Mesothelial cell of epicardium (in vitro differentiated cells): ENCODE measurements at regions not wholly inside any gene's neighbourhood (a gene's known extent, or its start where the extent isn't known, plus 50 kb on each side); places are given as distances from the start of the nearest gene placed in this dataset.

Experiments
- DNase-seq, 2 experiments: peaks; one replicate each; pipeline ENCODE4 v3.0.0; 2021; ENCODE audit warnings: low spot score in 2 of 2; ENCODE audit not compliant: unreplicated experiment in 2 of 2
- H3K27ac Mint-ChIP-seq: 2 replicates; pipeline ENCODE4 v1.8.0; 2021; ENCODE audit warnings: mixed read lengths
- H3K27me3 Mint-ChIP-seq: 2 replicates; pipeline ENCODE4 v1.8.0; 2021; ENCODE audit warnings: low read depth, mixed read lengths
- H3K36me3 Mint-ChIP-seq: 2 replicates; pipeline ENCODE4 v1.8.0; 2021; ENCODE audit warnings: mixed read lengths
- H3K4me1 Mint-ChIP-seq: 2 replicates; pipeline ENCODE4 v1.8.0; 2021; ENCODE audit warnings: mixed read lengths
- H3K4me3 Mint-ChIP-seq: 2 replicates; pipeline ENCODE4 v1.8.0; 2021; ENCODE audit warnings: mild to moderate bottlenecking, moderate library complexity, mixed read lengths
- H3K9me3 Mint-ChIP-seq: 2 replicates; pipeline ENCODE4 v1.8.0; 2021; ENCODE audit warnings: mixed read lengths
- TF ChIP-seq, protein P1 (sequence below): fragments of 200-600 bp; sonication (generic); IDR thresholded peaks from one replicate; pipeline ENCODE4 v1.5.0; 2021; ENCODE audit warnings: antibody characterized with exemption; ENCODE audit not compliant: unreplicated experiment

DNA sequence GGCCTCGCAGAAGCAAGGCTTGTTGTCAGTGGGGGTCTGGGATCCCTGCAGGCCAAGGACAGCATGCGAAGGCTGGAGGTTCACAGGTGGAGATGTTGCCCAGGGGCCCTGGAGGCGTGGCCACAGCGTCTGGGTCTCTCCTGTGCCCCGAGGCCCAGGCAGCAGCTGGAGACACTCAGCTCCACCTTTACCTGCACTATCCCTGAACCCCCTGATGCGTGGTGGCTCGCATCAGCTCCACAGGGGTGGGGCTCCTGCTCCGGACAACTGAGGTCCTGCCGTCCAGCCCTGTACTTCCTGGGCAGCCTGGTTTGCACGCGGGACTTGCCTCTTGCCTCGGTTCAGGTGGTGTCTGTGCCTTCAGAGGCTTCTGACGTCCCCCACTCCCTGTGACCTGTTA lies 54.6 kb upstream of the ZNF32 start:
- Mint-ChIP-seq H3K4me1 (peaks cover 17% of the 10 kb centered on the region), H3K27me3 (peaks cover 2% of the 10 kb centered on the region), H3K4me3 (no peak overlapping the region), H3K27ac (no peak overlapping the region), H3K36me3 (no peaks in the 10 kb centered on the region), H3K9me3 (no peaks in the 10 kb centered on the region)
- TF ChIP-seq, protein P1, sequence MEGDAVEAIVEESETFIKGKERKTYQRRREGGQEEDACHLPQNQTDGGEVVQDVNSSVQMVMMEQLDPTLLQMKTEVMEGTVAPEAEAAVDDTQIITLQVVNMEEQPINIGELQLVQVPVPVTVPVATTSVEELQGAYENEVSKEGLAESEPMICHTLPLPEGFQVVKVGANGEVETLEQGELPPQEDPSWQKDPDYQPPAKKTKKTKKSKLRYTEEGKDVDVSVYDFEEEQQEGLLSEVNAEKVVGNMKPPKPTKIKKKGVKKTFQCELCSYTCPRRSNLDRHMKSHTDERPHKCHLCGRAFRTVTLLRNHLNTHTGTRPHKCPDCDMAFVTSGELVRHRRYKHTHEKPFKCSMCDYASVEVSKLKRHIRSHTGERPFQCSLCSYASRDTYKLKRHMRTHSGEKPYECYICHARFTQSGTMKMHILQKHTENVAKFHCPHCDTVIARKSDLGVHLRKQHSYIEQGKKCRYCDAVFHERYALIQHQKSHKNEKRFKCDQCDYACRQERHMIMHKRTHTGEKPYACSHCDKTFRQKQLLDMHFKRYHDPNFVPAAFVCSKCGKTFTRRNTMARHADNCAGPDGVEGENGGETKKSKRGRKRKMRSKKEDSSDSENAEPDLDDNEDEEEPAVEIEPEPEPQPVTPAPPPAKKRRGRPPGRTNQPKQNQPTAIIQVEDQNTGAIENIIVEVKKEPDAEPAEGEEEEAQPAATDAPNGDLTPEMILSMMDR = no peak
- DNase-seq = no peak

DNA sequence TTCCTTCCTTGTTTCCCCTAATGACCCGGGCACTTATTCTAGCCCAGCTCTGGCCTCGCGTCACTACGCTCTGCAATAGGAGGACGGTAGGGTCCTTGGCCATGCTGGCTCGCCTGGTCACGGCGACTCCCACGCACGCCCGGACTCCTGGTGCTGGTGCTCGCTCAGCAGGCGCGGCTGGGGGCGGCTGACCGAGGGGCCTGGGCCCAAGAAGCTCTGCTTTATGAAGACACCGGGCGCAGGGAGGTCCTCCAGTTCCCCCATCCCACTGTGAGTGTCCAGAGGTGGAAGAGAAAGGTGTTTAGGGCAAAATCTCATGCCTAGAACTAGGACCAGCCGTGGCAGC lies 54.2 kb upstream of the ZNF32 start:
- no peaks in the 10 kb centered on the region for H3K36me3 Mint-ChIP-seq
- peaks cover 15% of the 10 kb centered on the region for H3K4me1 Mint-ChIP-seq
- no peaks in the 10 kb centered on the region for H3K9me3 Mint-ChIP-seq
- no peak overlapping the region for H3K27ac Mint-ChIP-seq
- H3K4me3 Mint-ChIP-seq = no peak overlapping the region
- H3K27me3 Mint-ChIP-seq = peaks cover 2% of the 10 kb centered on the region
- TF ChIP-seq, protein P1 = no peak
- DNase-seq = no peak

DNA sequence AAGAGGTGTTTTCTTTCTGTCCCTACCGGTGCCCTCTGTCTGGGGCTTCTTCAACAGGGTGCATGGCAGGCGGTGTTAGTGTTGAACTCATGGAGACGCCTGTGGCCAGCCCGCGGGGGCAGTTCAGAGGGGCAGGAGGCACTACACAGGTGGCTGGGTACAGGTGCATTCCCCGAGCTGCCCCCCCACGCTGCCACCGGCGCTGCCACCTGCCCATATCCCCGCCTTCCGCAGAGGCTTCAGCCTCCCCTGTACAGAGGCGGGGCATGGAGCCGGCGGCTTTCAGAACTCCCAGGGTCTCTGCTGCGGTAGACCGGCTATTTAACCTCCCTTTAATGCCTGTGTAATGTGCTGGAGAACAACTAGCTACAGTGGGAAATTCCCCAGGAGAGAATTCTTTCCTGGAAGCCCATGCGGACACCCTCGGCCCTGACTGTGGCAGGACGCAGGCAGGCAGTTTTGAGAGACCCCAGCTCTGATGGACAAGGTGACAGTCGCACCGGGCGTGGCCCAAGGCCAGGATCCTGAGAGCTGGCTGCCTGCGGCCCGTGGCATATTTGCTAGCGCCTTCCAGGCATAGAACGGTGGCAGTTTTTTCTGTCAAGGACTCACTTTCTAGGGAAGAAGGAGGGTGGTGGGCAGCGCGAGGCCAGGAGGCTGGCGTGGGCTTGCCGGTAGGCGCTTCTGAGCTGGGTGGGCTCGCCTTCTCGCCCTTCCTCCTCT lies 53.7 kb upstream of the ZNF32 start:
- DNase-seq = no peak
- H3K9me3 Mint-ChIP-seq = no peaks in the 10 kb centered on the region
- H3K27me3 Mint-ChIP-seq = peaks cover 2% of the 10 kb centered on the region
- H3K36me3 Mint-ChIP-seq = no peaks in the 10 kb centered on the region
- H3K4me1 Mint-ChIP-seq = peaks cover 11% of the 10 kb centered on the region
- H3K27ac Mint-ChIP-seq = no peak overlapping the region
- TF ChIP-seq, protein P1 = no peak
- H3K4me3 Mint-ChIP-seq = no peak overlapping the region

DNA sequence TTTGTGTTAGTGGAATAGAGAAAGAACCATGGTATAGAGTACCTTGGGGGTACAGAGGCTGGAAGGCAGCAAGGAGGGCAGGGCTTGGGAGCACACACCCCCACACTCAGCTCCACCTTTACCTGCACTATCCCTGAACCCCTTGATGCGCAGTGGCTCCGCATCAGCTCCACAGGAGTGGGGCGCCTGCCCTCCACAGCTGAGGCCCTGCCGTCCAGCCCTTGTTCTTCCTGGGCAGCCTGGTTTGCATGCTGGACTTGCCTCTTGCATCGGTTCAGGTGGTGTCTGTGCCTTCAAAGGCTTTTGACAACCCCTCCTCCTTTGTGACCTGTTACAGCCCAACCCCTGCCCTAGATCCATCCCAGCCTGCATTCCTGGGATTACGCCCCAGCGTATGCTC lies 52.6 kb upstream of the ZNF32 start:
- Mint-ChIP-seq H3K36me3 (no peaks in the 10 kb centered on the region), H3K27me3 (peaks cover 2% of the 10 kb centered on the region), H3K4me1 (peaks cover 11% of the 10 kb centered on the region), H3K27ac (no peak overlapping the region), H3K4me3 (no peak overlapping the region), H3K9me3 (no peaks in the 10 kb centered on the region)
- TF ChIP-seq, protein P1 = no peak
- no peak for DNase-seq

DNA sequence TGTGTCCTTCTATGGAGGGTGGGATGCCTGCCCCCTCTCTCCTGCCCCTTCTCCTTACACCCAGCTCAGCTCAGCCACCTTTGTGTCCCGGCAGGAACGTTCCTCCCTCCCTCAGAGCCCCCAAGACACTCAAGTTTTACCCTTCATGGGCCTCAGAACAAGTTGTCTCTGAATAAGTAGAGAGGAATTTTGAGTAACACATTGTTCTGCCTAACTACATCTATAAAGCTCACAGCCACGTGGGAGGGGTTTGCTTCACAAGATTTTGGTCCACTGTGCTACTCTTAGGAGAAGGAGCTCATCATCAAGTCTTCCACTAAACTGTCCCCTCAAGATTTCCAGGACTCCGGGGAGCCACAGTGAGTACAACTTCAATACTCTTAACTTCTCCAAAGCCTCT lies 51.6 kb upstream of the ZNF32 start:
- no peak for DNase-seq
- no peaks in the 10 kb centered on the region for H3K36me3 Mint-ChIP-seq
- H3K27me3 Mint-ChIP-seq = peaks cover 2% of the 10 kb centered on the region
- TF ChIP-seq, protein P1 = no peak
- no peak overlapping the region for H3K27ac Mint-ChIP-seq
- no peak overlapping the region for H3K4me3 Mint-ChIP-seq
- H3K4me1 Mint-ChIP-seq = peaks cover 11% of the 10 kb centered on the region
- no peaks in the 10 kb centered on the region for H3K9me3 Mint-ChIP-seq

DNA sequence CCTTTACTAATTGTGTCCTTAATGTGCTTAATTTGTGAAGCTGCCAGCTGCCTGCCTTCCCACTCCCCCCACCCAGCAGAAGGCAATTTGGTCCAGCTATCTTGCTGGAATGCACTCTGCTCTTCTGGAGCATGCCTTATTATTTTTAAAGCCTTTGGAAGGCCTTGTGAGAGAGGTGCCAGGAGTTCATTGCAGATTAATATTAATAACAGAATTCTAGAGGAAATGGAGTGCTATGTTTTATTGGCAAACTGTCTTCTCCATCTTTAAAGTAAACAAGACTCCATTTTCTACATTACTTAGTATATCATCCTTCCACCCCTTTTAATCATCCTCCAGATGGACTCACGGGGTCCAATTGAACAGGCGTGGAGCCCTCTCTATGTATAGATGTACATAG lies 50.8 kb upstream of the ZNF32 start:
- Mint-ChIP-seq H3K27ac (no peak overlapping the region), H3K4me1 (peaks cover 11% of the 10 kb centered on the region), H3K36me3 (no peaks in the 10 kb centered on the region), H3K27me3 (peaks cover 9% of the 10 kb centered on the region), H3K4me3 (no peak overlapping the region), H3K9me3 (no peaks in the 10 kb centered on the region)
- TF ChIP-seq, protein P1 = no peak
- DNase-seq = no peak
